Fibroblast of pulmonary artery (primary cell): ENCODE measurements at regions not wholly inside any gene's neighbourhood (a gene's known extent, or its start where the extent isn't known, plus 50 kb on each side); places are given as distances from the start of the nearest gene placed in this dataset.

Experiments
- DNase-seq: peaks from one replicate; pipeline ENCODE4 v3.0.0-alpha.2; 2010; ENCODE audit warnings: low read depth
- H3K4me3 ChIP-seq: replicated peaks from 2 replicates; pipeline ENCODE4 v1.5.1; 2011; ENCODE audit warnings: low read depth, mild to moderate bottlenecking, control low read depth, low read length, moderate library complexity
- CTCF ChIP-seq: IDR thresholded peaks from 2 replicates; pipeline ENCODE4 v1.5.1; 2011; ENCODE audit warnings: mild to moderate bottlenecking, control low read depth, low read length, inconsistent platforms; ENCODE audit errors: missing control alignments

GRCh38 chr3:64928683-64929082 is 240.9 kb upstream of the ADAMTS9 start:
- no peak for TF ChIP-seq CTCF
- H3K4me3 ChIP-seq, result no peak overlapping the region
- no peak for DNase-seq

- TF ChIP-seq CTCF, result no peak
Measured at GRCh38 chr3:64927689-64928088, 239.9 kb upstream of the ADAMTS9 start.

GRCh38 chr3:64925575-64925974 is 237.8 kb upstream of the ADAMTS9 start:
- TF ChIP-seq CTCF, result no peak
- no peak for DNase-seq
- H3K4me3 ChIP-seq, result no peak overlapping the region

More at GRCh38 chr3:64927689-64928088, 239.9 kb upstream of the ADAMTS9 start:
- no peak overlapping the region for H3K4me3 ChIP-seq
- DNase-seq, result no peak

GRCh38 chr3:64924961-64925360 is 237.2 kb upstream of the ADAMTS9 start:
- no peak for TF ChIP-seq CTCF
- DNase-seq, result no peak
- no peak overlapping the region for H3K4me3 ChIP-seq

- DNase-seq, result peak; percentile 20
- H3K4me3 ChIP-seq, result no peak overlapping the region
- TF ChIP-seq CTCF, result no peak
Measured at GRCh38 chr3:64922213-64922612, 234.4 kb upstream of the ADAMTS9 start.

GRCh38 chr3:64921281-64922065 is 233.7 kb upstream of the ADAMTS9 start:
- no peak for DNase-seq
- TF ChIP-seq CTCF, result no peak
- no peak overlapping the region for H3K4me3 ChIP-seq

GRCh38 chr3:64919934-64920333 is 232.1 kb upstream of the ADAMTS9 start:
- no peak for DNase-seq
- H3K4me3 ChIP-seq, result no peak overlapping the region
- TF ChIP-seq CTCF, result no peak
